NCI-H526 (cell line): ENCODE measurements at regions not wholly inside any gene's neighbourhood (a gene's known extent, or its start where the extent isn't known, plus 50 kb on each side); places are given as distances from the start of the nearest gene placed in this dataset.
A peak's percentile ranks its signal among the peaks of the same experiment; 100 is the strongest.

Experiments
- DNase-seq, 2 experiments: peaks; one replicate each; lab custom pipeline; 2025; lab: John Stamatoyannopoulos, UW

DNA sequence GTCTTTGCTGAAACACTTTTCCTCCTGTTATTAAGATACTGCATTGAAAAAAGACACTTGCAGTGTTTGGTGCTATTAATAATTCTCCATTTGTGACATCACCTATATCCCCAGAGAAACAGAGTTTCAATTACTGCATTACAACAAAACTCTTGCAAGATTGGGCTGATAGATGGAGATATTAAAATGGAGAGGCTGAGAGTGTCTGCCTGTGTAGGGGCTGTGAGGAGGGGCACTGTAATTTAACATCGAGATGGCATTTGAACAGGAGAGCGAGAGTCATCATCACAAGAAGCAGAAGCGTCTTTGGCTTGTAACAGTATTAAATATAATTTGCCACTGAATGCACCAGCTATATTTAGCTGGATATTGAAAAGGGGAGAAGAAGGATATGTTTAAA is 316.5 kb downstream of the CDH26 start:
- no peak for DNase-seq

DNA sequence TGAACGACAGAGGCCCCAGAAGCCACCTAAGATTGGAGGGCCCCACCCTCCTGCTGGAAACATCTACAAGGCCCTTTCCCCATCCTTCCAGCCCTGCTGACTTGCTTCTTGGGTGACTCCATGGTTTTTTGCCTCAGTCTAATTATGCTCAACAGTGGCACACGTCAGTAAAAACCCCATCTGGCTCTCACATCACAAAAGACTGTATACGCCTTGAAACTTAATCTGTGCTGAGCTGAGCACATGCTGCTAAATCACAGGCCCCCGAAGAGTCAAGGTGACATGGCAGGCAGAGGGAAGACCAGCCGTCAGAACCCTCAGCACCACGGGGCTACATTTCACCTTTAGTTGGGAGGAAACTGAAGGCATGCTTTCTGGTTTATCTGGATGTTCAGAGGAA is 323.1 kb downstream of the CDH26 start:
- no peak for DNase-seq

DNA sequence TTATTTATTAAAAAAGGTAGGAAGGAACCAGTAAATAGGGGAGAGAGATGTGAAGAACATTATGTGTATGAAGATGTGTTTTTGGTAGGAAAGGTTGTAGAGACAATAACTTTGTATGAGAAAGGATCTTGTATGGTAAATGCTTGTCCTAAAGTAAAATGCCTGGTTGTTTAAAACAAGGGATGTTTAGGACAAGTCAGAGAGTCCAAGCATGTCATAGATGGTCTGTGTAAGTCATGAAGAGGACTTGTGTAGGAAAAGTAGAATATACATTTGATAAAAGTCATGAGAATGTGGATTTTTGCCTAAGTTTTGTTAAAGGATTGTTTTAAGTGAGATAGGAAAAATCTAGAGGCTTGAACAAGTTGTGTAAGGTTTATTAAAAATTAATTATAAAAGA is 325.1 kb downstream of the CDH26 start:
- DNase-seq: no peak

DNA sequence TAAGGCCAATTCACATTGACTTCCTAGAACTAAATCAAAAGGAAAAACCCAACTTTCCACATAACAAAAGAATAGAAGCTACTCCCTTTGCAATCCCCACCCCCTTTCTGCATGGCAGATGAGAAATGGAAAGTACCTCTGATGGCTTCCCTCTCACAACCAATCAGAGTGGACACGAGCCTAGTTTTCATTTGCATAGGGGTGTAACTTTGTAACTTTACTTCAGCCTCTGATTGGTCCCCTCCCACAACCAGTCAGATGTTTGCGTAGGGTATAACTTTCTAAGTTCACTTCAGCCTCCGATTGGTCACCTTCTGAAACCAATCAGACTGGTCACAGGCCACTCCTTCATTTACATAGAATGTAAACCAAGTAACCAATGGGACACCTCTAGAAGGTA is 328.5 kb downstream of the CDH26 start:
- no peak for DNase-seq

DNA sequence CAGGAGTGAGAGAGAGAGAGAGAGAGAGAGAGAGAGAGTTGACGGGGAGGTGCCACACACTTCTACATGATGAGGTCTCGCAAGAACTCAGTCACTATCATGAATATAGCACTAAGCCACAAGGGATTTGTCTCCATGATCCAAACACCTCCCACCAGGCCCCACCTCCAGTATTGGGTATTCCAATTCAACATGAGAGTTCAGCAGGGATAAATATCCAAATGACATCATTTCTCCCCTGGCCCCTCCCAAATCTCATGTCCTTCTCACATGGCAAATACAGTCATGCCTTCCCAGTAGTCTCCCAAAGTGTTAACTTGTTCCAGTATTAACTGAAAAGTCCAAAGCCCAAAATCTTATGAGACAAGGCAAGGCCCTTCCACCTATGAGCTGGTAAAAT is 330.7 kb downstream of the CDH26 start:
- DNase-seq: no peak

DNA sequence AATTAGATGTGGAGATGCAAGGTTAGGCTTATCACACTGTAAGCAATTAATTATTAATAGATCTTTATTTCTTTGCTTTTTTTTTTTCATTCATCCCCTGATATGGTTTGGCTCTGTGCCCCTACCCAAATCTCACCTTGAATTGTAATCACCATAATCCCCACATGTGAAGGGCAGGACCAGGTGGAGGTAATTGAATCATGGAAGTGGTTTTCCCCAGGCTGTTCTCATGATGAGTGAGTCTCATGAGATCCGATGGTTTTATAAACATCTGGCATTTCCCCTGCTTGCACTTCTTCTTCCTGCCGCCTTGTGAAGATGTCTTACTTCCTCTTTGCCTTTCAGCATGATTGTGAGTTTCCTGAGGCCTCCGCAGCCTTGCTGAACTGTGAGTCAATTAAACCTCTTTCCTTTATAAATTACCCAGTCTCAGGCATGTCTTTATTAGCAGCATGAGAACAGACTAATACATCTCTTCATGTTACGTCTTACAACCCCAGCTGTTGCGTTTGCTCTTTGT is 333.8 kb downstream of the CDH26 start:
- DNase-seq: no peak

DNA sequence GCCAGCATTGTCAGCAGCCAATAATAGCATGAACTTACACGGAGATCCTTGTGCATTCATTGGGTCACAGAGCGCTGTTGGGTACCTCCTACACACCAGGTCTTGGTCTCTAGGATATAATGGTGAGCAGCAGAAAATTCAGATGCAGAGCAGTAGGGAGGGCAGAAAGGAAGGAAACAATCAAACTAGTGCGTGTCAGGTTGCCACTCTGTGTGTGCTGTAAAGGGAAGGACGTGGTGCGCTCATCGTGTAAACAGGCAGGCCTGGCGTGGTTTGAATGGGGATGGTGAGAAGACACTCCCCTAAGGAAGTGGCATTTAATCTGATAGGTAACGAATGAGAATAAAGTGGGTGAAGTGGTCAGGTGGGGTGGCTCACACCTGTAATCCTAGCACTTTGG is 336.4 kb downstream of the CDH26 start:
- DNase-seq: no peak

DNA sequence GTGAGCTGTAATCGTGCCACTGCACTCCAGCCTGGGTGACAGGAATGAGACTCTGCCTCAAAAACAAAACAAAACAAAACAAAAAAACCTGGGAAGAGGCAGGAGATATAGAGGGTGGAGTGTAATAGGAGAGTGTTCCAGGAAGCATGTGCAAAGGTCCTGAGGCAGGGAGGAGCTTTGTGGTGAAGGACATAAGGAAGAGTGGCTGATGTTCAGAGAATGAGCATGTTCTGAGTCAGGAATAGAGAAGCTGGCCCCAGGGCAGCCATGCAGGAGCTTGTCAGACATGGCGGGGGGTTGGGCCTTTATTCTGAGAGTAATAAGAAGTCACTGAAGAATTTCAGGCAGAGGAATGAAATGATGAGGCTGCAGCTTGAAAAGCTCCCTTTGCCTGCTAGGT is 337.0 kb downstream of the CDH26 start:
- DNase-seq: no peak

DNA sequence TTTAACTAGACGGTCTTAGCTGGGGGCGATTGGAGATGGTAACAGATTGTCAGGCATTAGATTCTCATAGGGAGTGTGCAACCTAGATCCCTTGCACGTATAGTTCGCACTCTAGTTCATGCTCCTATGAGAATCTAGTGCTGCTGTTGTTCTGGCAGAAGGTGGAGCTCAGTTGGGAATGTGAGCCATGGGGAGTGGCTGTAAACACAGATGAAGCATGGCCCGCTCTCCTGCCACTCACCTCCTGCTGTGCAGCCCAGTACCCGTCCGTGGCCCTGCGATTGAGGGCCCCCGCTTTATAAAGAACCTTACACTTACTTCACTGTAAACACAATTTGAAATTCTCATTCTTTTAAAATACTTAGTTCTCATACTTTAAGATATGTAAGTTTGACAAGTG is 339.4 kb downstream of the CDH26 start:
- DNase-seq: no peak

DNA sequence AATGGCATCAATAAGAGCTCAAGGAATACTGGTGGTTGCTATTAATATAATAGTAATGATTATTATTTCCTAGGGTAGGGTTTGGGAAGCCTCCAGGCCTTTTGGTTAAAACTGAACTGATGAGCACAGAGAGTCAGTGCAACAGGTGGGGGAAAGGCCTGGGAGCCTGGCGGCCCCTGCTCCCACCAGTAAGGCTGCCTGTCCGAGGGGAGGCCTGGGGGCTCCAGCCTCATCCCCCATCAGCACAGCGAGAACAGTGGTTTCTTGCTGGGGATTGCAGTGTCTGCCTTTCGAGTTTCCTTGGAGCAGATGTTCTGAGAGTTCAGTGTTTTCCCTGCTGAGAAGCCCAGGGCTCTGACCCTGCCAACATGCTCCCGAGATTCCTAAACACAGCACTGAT is 340.4 kb downstream of the CDH26 start:
- no peak for DNase-seq

DNA sequence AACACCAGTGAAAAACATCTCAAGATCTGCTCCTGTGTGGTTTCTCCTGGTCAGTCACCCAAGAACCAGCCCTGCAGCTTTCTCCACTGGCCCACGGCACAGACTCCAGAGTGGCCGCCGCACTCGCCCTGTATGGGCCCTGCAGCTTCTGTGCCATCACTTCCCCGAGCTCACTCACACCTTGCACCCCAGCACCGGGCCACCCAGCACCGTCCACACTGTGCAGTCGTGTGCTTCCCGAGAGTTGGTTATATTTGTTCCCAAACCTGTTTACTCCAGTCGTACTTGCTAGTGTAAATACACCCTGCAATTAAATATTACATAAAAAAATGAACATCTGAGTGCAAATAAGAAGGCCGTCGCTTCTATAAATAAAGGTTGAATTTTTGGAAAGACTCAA is 341.7 kb downstream of the CDH26 start:
- DNase-seq: peak; percentile 22 to 56

DNA sequence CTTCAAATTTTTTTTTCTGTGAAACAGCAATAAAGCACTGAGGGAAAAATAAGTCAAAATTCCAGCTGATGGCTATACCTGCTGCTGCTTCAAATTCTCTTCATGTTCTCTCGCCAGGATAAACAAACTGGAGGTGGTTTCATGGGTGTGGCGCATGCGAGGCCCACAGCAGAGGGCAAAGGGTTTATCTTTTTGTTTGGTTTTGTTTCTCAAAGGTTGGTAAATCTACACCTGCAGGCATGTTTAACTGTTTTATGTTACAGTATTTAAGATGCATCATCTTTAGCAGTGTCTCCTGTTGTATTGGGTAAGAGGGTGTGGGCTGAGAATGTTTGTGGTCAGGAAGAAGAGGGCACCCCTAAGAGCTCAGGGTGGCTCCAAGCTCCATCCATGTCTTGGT is 342.2 kb downstream of the CDH26 start:
- peak; percentile 34 to 70 for DNase-seq

DNA sequence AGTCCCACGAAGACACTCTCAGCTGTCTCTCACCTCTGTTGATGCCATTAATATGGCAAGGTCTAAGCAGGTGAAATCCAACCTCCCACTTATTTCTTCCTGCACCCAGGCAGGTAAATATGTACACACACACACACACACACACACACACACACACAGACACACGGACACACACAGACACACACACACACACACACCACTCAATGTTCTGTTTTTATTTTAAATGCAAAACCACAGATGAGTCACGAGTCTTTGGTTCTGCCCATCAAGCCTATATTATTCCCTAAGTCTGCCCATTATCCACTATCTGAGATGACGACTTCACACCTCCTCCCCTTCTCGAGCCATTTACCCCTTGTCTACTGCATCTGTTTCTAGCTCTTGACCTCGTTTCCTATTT is 344.7 kb downstream of the CDH26 start:
- no peak for DNase-seq

DNA sequence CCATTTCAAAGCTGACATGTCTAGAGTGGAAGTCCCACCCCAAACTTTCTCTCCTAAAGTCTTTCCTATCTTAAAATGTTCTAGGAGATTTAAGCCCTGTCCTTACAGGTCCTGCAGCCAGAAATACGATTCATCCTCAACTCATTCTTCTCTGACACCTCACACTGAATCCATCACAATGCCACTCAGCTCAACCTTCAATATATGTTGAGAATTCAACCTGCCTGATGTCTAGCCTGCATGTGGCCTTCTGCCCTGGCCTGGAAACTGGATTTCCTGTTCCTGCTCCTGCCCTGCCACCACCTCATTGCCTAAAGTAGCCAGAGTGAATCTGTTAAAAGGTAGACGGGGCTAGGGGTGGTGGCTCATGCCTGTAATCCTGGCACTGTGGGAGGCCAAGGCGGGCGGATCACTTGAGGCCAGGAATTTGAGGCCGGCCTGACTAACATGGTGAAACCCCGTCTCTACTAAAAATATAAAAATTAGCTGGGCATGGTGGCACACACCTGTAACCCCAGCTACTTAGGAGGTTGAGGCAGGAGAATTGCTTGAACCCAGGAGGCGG is 345.9 kb downstream of the CDH26 start:
- no peak for DNase-seq

DNA sequence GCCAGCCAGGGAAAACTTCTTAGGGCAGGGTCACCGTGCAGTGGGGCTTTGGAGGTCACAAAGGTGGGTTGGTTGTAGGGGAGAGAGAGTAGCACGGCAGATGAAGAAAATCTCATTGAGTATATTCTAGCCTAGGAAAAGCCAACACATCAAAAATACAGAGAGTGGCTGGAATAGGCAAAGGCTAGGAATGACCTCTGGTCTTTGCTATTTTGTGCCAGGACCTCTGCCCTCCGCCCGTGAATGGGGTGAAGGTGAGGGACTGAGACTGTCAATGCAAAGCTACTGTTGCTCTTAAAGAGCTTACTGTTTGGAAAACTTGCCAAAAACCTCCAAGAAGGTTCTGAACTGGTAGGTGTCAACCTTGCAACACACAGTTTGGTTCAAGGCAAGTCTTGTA is 346.7 kb downstream of the CDH26 start:
- no peak for DNase-seq

DNA sequence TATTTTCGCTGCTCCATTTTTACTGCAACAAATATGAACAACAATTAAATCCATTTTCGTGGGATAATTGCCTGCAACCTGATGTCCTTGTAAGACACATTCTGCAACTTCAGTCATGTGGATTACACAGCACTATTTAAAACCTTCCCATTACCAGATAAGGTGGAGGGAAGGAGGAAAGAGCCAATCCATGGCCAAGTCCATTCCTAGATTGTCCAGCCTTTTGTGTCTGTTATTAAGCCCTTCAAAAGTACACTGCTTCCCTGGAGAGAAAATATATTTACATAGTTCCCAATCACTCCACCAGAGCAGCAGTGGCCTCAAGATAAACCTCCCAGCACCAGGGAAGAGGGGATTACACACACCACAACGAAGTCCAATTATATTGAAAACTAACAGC is 347.9 kb downstream of the CDH26 start:
- DNase-seq: no peak

DNA sequence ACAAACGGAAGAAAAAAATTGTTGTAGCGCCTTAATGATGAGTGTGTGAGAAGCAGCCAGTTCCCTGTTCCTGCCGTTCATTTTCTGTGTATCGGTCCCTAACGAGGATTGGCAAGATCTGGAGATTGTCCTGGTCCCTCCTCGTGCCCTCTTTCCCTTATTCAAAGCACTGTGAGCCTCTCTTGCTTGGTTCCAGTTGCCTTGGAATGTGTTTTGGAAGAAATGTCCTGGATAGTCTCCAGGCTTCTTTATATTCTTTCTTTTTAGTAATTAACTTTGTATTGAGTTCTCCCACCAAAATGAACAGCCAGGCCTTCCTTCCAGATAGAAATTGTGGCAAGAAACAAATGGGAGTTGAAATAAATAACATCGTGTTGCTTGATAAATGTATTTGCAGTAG is 348.3 kb downstream of the CDH26 start:
- no peak for DNase-seq

DNA sequence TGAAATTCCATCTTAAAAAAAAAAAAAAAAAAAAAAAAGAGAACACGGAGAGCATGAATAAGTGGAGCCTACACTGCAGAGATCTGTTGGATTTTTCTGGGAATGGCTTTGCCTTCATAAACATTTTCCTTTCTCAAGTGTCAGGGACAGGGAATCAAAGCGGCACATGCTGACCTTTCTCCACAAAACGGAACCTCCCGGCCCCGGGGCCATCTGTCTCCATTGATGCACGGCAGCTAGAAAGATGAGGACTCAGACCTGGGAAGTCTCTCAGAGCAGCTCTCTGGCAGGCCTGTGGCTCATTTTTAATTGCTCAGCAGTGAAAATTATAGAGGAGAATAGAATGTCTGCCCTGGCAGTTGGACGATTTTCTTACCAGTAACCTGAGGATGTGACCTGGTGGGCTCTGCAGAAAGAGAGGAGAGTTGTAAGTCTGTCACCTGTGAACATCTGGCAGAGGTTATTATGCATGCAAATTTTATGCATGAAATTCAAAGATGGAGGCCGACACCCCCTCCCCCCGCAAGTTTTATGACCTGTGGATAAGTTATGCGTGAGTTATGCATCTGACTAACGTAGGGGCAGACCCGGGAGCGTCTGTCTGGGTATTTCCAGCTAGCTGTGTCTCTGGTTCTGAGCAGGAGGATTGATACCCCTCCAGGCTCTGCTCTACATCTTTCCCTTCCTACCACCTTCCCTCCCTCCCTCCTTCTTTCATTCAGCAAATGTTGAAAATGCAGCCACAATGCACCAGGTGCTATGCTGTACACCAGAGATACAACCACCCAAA is 352.5 kb downstream of the CDH26 start:
- peak; percentile 96 to 97 for DNase-seq

DNA sequence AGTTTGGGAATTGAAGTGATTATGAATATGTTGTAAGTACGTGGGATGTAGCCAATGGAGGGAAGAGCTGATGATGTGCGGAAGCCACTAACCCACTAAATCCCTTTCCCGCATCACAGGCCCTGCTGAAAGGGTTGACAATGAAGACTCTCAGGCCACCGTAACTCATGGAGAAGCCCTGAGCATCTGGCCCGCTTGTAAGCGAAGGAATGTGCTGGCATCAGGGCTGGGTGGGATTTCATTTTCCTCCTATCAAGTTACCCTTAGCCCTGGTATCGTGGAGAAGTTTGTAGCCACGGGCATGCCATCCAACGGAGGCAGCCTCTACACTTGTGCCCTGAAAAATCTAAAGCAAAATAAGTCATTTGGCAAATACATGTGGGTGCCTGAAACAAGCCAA is 355.0 kb downstream of the CDH26 start:
- DNase-seq: no peak

DNA sequence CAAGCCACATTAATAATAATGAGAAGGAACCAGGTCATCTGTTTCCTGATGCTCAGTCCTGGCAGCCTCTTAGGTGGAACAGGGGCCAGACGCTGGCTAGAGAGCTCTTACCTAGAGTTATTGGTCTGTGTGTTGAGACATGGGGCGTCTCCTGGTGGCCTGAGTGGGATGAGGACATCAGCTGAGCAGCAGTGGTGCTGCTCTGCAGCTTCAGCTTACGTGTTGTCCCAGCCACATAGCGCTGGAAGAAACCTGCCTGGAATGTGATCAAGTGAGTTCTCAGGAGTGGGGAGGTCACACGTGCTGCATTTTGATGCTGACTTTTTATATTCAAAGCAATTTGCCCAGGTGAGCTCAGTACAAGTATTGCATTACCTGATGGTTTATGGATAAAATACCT is 355.4 kb downstream of the CDH26 start:
- DNase-seq: no peak

DNA sequence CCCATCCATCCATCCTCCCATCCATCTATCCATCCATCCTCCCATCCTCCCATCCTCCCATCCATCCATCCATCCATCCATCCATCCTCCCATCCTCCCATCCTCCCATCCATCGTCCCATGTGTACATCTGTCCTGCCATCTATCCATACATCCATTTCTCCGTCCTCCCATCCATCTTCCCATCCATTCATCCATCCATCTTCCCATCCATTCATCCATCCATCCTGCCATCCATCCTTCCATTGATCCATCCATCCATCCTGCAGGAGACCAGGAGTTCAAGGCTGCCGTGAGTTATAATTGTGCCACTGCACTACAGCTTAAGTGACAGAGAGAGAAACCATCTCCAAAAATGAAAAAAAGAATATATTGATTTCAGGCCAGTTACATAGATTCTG is 356.5 kb downstream of the CDH26 start:
- no peak for DNase-seq

DNA sequence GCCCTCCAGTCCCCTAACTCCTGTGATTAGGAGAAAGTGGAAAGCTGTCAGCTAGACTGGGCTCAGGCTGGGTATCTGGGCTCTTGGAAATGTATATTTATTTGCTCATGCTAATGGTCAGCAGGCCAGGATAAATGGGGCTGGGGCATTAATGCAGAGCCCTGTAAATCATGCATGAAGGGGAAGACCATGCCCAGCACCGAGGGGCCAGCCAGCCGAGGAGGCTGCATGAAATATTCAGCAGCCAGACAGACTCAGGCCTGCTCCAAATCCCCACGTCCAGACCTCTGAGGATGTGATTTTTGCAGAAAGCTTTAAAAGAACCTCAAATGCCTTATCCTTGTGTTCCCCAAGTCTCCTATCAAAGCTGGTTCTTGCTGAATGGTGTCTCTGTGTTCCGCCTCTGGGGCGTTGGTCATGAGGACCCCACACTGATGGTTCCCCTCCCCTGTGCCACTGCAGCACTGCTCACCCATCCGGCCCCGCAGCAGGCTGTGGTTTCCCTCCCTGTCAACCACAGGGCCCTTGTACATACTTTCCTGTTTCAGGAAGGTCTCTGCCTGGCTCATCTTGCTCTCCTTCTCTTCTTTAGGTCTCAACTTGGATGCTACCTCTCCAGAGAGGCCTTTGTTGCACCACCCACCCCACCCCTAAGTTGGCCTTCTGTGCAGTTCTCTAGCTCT is 358.4 kb downstream of the CDH26 start:
- peak in 1 of 2 experiments; percentile 28 for DNase-seq

DNA sequence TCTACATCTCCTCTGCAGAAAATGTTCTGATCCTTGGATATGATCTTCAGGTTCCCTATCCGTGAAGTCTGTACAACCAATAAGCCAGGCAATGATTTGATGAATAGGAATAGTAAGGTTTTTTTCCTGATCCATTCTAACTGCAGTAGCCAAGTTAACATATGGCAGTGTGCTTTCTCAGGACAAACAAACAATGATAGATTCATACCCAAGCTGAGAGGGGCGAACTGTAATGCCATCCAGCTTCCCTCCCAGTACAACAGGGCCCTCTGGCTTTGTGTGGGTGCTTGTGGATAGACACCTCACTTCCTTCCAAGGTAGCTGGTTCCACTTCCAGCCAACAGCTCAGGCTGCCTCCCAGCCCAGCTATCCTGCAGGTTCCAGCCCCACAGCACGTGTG is 359.2 kb downstream of the CDH26 start:
- no peak for DNase-seq
